SU-DHL-6 (cell line): ENCODE measurements at regions not wholly inside any gene's neighbourhood (a gene's known extent, or its start where the extent isn't known, plus 50 kb on each side); places are given as distances from the start of the nearest gene placed in this dataset.

Experiments
- EZH2phosphoT487 ChIP-seq: fragments of 200-600 bp; sonication (generic), shearing (Covaris generic); conservative IDR thresholded peaks from 2 replicates; pipeline ENCODE4 v1.6.1; 2018; ENCODE audit warnings: mild to moderate bottlenecking, antibody characterized with exemption, low read length, moderate library complexity, mixed read lengths
- TF ChIP-seq, protein P1 (sequence below): fragments of 200-600 bp; sonication (generic); IDR thresholded peaks from one replicate; pipeline ENCODE4 v1.5.1; 2017; ENCODE audit warnings: antibody characterized with exemption, mild to moderate bottlenecking, low read length, moderate library complexity; ENCODE audit not compliant: insufficient read depth, poor library complexity, severe bottlenecking

DNA sequence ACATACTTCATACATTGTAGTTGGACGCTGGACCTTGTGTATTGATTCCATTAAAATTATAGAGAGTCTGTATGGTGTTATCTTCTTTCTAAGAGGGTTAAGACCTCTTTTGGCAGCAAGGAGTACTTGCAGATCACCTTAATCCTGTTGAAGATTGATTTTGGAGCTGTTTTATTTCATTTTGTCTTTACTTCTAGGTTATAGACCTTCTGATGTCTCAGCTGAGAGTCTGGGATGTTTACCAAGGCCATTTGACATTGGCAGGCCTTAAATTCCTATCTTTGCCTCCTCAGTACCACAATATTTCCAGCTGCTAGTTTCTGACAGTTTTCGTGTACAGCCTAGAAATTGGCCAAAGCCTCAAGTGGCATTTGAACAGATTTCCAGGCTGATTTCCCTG lies 338.0 kb downstream of the LMO4 start:
- TF ChIP-seq, protein P1, sequence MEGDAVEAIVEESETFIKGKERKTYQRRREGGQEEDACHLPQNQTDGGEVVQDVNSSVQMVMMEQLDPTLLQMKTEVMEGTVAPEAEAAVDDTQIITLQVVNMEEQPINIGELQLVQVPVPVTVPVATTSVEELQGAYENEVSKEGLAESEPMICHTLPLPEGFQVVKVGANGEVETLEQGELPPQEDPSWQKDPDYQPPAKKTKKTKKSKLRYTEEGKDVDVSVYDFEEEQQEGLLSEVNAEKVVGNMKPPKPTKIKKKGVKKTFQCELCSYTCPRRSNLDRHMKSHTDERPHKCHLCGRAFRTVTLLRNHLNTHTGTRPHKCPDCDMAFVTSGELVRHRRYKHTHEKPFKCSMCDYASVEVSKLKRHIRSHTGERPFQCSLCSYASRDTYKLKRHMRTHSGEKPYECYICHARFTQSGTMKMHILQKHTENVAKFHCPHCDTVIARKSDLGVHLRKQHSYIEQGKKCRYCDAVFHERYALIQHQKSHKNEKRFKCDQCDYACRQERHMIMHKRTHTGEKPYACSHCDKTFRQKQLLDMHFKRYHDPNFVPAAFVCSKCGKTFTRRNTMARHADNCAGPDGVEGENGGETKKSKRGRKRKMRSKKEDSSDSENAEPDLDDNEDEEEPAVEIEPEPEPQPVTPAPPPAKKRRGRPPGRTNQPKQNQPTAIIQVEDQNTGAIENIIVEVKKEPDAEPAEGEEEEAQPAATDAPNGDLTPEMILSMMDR, result no peak
- no peak for TF ChIP-seq EZH2phosphoT487
